HL-60 (cell line): ENCODE measurements at regions not wholly inside any gene's neighbourhood (a gene's known extent, or its start where the extent isn't known, plus 50 kb on each side); places are given as distances from the start of the nearest gene placed in this dataset.

ENCODE experiments used
- CTCF ChIP-seq: IDR thresholded peaks from one replicate; pipeline ENCODE4 v1.5.1; 2011; ENCODE audit warnings: low read length, control low read depth, inconsistent platforms; ENCODE audit not compliant: insufficient read depth
- GABPA ChIP-seq: IDR thresholded peaks from 2 replicates; pipeline ENCODE4 v1.6.1; 2012; ENCODE audit warnings: low read depth
- POLR2AphosphoS5 ChIP-seq: IDR thresholded peaks from 2 replicates; pipeline ENCODE4 v1.6.1; 2012; ENCODE audit warnings: low read depth

GRCh38 chr10:22158426-22158825, 59.4 kb downstream of the EBLN1 start:
- TF ChIP-seq CTCF (no peak), GABPA (no peak), POLR2AphosphoS5 (no peak)
